Peyer's patch (tissue), 4 donors: ENCODE measurements at regions not wholly inside any gene's neighbourhood (a gene's known extent, or its start where the extent isn't known, plus 50 kb on each side); places are given as distances from the start of the nearest gene placed in this dataset.

Experiments
- DNase-seq, 3 donors: peaks; one replicate each; pipeline ENCODE4 v3.0.0-alpha.2; 2017 to 2019
- H3K27ac ChIP-seq, 4 donors: fragments of 200-600 bp; sonication (generic); one replicate each; pipeline ENCODE4 v1.5.1; 2016 to 2019
- H3K27me3 ChIP-seq, 2 donors: fragments of 200-600 bp; sonication (generic); one replicate each; pipeline ENCODE4 v1.5.1; 2019
- H3K36me3 ChIP-seq, 3 donors: fragments of 200-600 bp; sonication (generic); one replicate each; pipeline ENCODE4 v1.5.1; 2016 to 2019
- H3K4me1 ChIP-seq, 4 donors: fragments of 200-600 bp; sonication (generic); one replicate each; pipeline ENCODE4 v1.5.1; 2016 to 2019
- H3K4me3 ChIP-seq, 4 donors: fragments of 200-600 bp; sonication (generic); 1 replicate in 3 of 4; 2 replicates in 1 of 4; pipeline ENCODE4 v1.5.1; 2016 to 2019; ENCODE audit warnings: mild to moderate bottlenecking in 1 of 4
- H3K9me3 ChIP-seq, 4 donors: fragments of 200-600 bp; sonication (generic); one replicate each; pipeline ENCODE4 v1.5.1; 2016 to 2019; ENCODE audit warnings: mild to moderate bottlenecking in 1 of 4
- POLR2A ChIP-seq, 2 donors: fragments of 450-650 bp; IDR thresholded peaks; one replicate each; pipeline ENCODE4 v1.5.1; 2017; ENCODE audit warnings: antibody characterized with exemption in 2 of 2, mild to moderate bottlenecking in 2 of 2, moderate library complexity in 2 of 2
- TF ChIP-seq, protein P1 (sequence below), 6 experiments: fragments of 450-650 bp in 4 of 6; fragments of 200-600 bp in 2 of 6; sonication (generic) in 1 of 6; IDR thresholded peaks; one replicate each; pipeline ENCODE4 v1.5.1; 2017 to 2019; ENCODE audit warnings: antibody characterized with exemption in 6 of 6, mild to moderate bottlenecking in 3 of 6, moderate library complexity in 1 of 6

DNA sequence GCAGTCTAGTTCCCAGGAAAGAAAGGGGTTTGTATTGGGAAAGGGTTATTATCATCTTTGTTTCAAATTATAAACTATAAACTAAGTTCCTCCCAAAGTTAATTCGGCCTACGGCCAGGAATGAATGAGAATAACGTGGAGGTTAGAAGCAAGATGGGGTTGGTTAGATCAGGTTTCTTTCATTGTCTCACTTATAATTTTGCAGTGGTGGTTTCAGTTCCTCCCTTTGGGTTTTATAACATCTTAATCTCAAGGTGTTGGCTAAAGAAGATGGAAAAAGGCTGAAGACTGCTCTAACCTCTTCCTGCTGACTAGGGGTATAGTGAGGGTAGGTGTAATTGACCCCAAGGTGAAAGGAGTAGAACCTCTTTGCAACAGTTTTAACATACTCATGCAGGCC is 1050.7 kb downstream of the OTOL1 start:
- no peaks in the 10 kb centered on the region for H3K36me3 ChIP-seq
- TF ChIP-seq, protein P1, sequence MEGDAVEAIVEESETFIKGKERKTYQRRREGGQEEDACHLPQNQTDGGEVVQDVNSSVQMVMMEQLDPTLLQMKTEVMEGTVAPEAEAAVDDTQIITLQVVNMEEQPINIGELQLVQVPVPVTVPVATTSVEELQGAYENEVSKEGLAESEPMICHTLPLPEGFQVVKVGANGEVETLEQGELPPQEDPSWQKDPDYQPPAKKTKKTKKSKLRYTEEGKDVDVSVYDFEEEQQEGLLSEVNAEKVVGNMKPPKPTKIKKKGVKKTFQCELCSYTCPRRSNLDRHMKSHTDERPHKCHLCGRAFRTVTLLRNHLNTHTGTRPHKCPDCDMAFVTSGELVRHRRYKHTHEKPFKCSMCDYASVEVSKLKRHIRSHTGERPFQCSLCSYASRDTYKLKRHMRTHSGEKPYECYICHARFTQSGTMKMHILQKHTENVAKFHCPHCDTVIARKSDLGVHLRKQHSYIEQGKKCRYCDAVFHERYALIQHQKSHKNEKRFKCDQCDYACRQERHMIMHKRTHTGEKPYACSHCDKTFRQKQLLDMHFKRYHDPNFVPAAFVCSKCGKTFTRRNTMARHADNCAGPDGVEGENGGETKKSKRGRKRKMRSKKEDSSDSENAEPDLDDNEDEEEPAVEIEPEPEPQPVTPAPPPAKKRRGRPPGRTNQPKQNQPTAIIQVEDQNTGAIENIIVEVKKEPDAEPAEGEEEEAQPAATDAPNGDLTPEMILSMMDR (IDR thresholded peaks at IDR 0.05) = no peak
- no peak for TF ChIP-seq POLR2A (IDR thresholded peaks at IDR 0.05)
- H3K27ac ChIP-seq = no peak overlapping the region
- no peaks in the 10 kb centered on the region for H3K27me3 ChIP-seq
- H3K9me3 ChIP-seq = no peaks in the 10 kb centered on the region
- H3K4me1 ChIP-seq = no peaks in the 10 kb centered on the region
- no peak for DNase-seq
- H3K4me3 ChIP-seq = no peak overlapping the region

DNA sequence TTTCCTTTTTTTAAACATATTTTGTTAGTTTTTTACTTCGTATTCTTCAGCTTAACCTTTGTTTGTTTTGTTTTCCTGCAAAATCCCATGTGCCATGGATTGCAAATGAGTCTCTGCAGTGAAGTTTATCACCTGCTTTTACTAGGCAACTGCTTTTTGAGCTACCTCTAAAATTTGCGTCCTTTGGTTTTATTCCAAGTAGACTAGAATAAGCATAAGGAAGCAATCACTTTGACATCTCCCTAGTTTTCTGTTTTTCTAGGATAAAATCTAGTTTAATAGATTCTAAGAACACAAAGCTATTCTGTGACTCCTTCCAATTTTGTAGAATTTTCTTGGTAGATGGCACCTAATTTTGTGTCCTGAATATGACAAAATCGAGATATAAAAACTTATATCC is 1059.2 kb downstream of the OTOL1 start:
- Histone ChIP-seq H3K27ac (no peak overlapping the region), H3K9me3 (no peaks in the 10 kb centered on the region), H3K36me3 (no peaks in the 10 kb centered on the region), H3K4me3 (no peak overlapping the region), H3K4me1 (no peaks in the 10 kb centered on the region), H3K27me3 (no peaks in the 10 kb centered on the region)
- DNase-seq = no peak
- no peak for TF ChIP-seq POLR2A (IDR thresholded peaks at IDR 0.05)
- TF ChIP-seq, protein P1 (IDR thresholded peaks at IDR 0.05) = no peak

DNA sequence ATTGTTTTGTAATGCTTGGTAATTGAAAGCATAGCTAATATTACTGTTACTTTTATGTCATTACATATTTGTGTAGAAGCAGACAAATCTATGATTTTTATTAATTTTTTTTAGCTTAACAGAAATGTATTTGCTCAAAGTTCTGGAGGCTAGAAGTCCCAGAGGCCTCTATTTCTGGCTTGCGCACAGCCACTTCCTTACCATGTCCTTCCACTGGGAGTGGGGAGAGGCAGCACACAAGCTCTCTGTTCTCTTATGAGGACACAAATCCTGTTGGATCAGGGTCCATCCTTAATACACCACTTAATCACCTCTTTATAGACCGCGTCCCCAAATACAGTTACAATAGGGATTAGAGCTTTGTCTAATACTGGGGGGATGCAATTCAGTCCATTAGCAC is 1061.4 kb downstream of the OTOL1 start:
- no peaks in the 10 kb centered on the region for H3K36me3 ChIP-seq
- no peaks in the 10 kb centered on the region for H3K4me1 ChIP-seq
- H3K27ac ChIP-seq = no peak overlapping the region
- H3K27me3 ChIP-seq = no peaks in the 10 kb centered on the region
- no peak for TF ChIP-seq POLR2A (IDR thresholded peaks at IDR 0.05)
- TF ChIP-seq, protein P1 (IDR thresholded peaks at IDR 0.05) = no peak
- H3K4me3 ChIP-seq = no peak overlapping the region
- no peak for DNase-seq
- H3K9me3 ChIP-seq = no peaks in the 10 kb centered on the region

DNA sequence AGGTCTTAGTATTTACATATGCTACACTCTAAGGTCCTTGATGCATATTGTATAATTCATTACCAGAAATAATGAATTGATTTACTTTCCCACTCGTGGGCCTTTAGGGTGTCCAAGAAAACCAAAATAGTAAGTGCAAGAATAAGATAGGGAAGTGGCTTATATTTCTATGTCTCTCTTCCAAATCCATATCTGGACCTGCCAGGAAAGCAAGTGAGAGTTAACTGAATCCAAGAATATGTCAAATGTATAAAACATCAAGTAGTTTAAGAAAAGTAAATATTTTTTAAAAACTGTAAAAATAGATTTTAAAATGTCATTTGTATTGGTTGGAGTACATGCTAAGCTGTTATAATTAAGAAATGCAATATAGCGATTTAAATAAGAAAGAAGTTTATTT is 1072.1 kb downstream of the OTOL1 start:
- no peak for TF ChIP-seq POLR2A (IDR thresholded peaks at IDR 0.05)
- TF ChIP-seq, protein P1 (IDR thresholded peaks at IDR 0.05) = no peak
- no peak overlapping the region for H3K27ac ChIP-seq
- H3K4me3 ChIP-seq = no peak overlapping the region
- no peaks in the 10 kb centered on the region for H3K9me3 ChIP-seq
- no peaks in the 10 kb centered on the region for H3K36me3 ChIP-seq
- H3K4me1 ChIP-seq = no peaks in the 10 kb centered on the region
- no peak for DNase-seq
- H3K27me3 ChIP-seq = no peaks in the 10 kb centered on the region

DNA sequence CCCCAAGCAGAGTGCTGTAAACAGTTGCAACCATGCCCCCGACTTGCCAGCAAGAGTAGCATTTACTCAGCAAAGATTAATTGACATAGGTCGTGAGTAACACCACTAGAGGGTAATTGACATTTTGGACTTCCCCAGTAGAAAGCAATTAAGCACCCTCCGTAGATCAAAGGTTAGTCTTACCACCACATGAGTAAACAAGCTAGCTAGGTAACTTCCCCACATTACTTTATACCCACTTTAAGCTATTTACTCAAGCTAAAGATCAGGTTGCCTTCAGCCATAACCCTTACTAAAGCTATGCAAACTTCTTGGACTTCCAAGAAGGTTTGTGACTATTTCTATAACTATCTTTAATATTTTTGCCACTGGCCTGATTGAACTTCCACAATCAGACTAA is 1072.7 kb downstream of the OTOL1 start:
- no peak overlapping the region for H3K27ac ChIP-seq
- H3K27me3 ChIP-seq = no peaks in the 10 kb centered on the region
- H3K4me3 ChIP-seq = no peak overlapping the region
- H3K4me1 ChIP-seq = no peaks in the 10 kb centered on the region
- TF ChIP-seq POLR2A (IDR thresholded peaks at IDR 0.05) = no peak
- TF ChIP-seq, protein P1 (IDR thresholded peaks at IDR 0.05) = peak in 2 of 6 experiments; percentile 5 to 11
- DNase-seq = no peak
- H3K9me3 ChIP-seq = no peaks in the 10 kb centered on the region
- H3K36me3 ChIP-seq = no peaks in the 10 kb centered on the region

DNA sequence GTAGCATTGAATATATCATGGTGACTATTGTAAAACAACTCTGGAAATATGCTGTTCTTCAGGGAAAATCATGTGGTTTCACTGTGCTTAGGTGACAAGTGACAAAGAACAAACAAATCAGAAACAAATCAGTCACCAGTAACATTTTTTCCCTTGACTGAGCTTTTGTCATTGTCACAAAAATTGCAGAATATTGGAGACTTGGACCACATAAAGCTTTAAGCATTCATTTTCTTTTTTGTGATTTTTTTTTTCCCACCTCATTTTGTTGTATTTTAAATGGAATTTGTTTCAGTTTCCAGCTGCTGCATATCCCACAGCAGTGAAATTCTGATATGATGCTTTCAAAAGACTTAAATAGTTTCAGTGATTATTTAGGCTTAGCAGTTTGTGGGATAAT is 1088.4 kb downstream of the OTOL1 start:
- H3K27me3 ChIP-seq = no peaks in the 10 kb centered on the region
- H3K4me1 ChIP-seq = no peaks in the 10 kb centered on the region
- no peaks in the 10 kb centered on the region for H3K9me3 ChIP-seq
- no peak overlapping the region for H3K27ac ChIP-seq
- TF ChIP-seq POLR2A (IDR thresholded peaks at IDR 0.05) = no peak
- TF ChIP-seq, protein P1 (IDR thresholded peaks at IDR 0.05) = no peak
- DNase-seq = no peak
- no peaks in the 10 kb centered on the region for H3K36me3 ChIP-seq
- H3K4me3 ChIP-seq = no peak overlapping the region
